HepG2 (cell line): ENCODE measurements at regions not wholly inside any gene's neighbourhood (a gene's known extent, or its start where the extent isn't known, plus 50 kb on each side); places are given as distances from the start of the nearest gene placed in this dataset.

Experiments
- ATAC-seq: fragments of 200-7000 bp; cut with Tn5 transposase; 3 replicates; pipeline ENCODE4 v1.9.1; 2020; ENCODE audit warnings: mild to moderate bottlenecking, moderate library complexity
- BruUV-seq: library from RNA; stranded (reverse); fragments of 400-500 nt; replicated peaks from 2 replicates; lab custom pipeline; 2021; lab: Mats Ljungman, UMichigan
- CTCF ChIA-PET: fragments of 300-600 bp; formaldehyde crosslinking; extraction: SDS; loops from one replicate; lab custom pipeline; 2021; ENCODE audit warnings: low total read pairs, inconsistent platforms, low intra/inter-chr PET ratio; lab: Yijun Ruan, JAX
- POLR2A ChIA-PET: fragments of 350-600 bp; sonication (Branson Sonifier 250); formaldehyde crosslinking; loops from one replicate; lab custom pipeline; 2020; ENCODE audit warnings: antibody characterized with exemption, inconsistent platforms; lab: Yijun Ruan, JAX
- DNase-seq: peaks from one replicate; pipeline ENCODE4 v3.0.0-alpha.2; 2015; ENCODE audit warnings: low spot score
- FAIRE-seq: peaks from 3 replicates; lab custom pipeline; 2011; peaks lifted over from hg19 to GRCh38; lab: Jason Lieb, UNC
- H2AFZ ChIP-seq: one replicate; pipeline ENCODE4 v1.6.1; 2011; ENCODE audit warnings: low read length, inconsistent platforms
- H3K27ac ChIP-seq: fragments of 300-600 bp; 3 replicates; pipeline ENCODE4 v1.8.0; 2011; ENCODE audit warnings: mixed run types, mild to moderate bottlenecking, mixed read lengths, low read length, inconsistent platforms; ENCODE audit not compliant: insufficient read depth; ENCODE audit errors: extremely low read length
- H3K27me3 ChIP-seq, 2 experiments: fragments of 200-600 bp in 1 of 2; 2 replicates in 1 of 2; 3 replicates in 1 of 2; pipeline versions ENCODE4 v1.6.0 to v1.8.0; 2011; ENCODE audit warnings: low read length in 2 of 2, mild to moderate bottlenecking in 2 of 2, moderate library complexity in 2 of 2, inconsistent platforms in 1 of 2; ENCODE audit not compliant: insufficient read depth in 2 of 2, control insufficient read depth in 1 of 2
- H3K36me3 ChIP-seq, 2 experiments: fragments of 200-600 bp in 1 of 2; replicated peaks in 1 of 2; 2 replicates in 1 of 2; 3 replicates in 1 of 2; pipeline versions ENCODE4 v1.5.1 to v1.8.0; 2011; ENCODE audit warnings: low read length in 2 of 2, inconsistent platforms in 1 of 2; ENCODE audit not compliant: insufficient read depth in 2 of 2, control insufficient read depth in 1 of 2
- H3K4me1 ChIP-seq: 2 replicates; pipeline ENCODE4 v1.5.1; 2012; ENCODE audit warnings: low read length, inconsistent platforms; ENCODE audit not compliant: insufficient read depth
- H3K4me2 ChIP-seq: 2 replicates; pipeline ENCODE4 v1.6.0; 2011; ENCODE audit warnings: low read depth, low read length, inconsistent platforms
- H3K4me3 ChIP-seq, 3 experiments: fragments of 200-600 bp in 1 of 3; sonication (generic), shearing (Covaris generic) in 1 of 3; replicated peaks in 1 of 3; 2 replicates each; pipeline ENCODE4 v1.5.1; 2011 to 2016; ENCODE audit warnings: low read length in 3 of 3, inconsistent platforms in 2 of 3, low read depth in 2 of 3, mild to moderate bottlenecking in 2 of 3, control low read depth in 1 of 3, mixed read lengths in 1 of 3; ENCODE audit not compliant: insufficient read depth in 1 of 3
- H3K79me2 ChIP-seq: one replicate; pipeline ENCODE4 v1.6.1; 2011; ENCODE audit warnings: low read length, inconsistent platforms; ENCODE audit not compliant: insufficient read depth
- H3K9ac ChIP-seq: 2 replicates; pipeline ENCODE4 v1.6.0; 2011; ENCODE audit warnings: mild to moderate bottlenecking, low read depth, low read length, inconsistent platforms; ENCODE audit not compliant: insufficient read depth
- H3K9me3 ChIP-seq: 2 replicates; pipeline ENCODE4 v1.5.1; 2012; ENCODE audit warnings: mild to moderate bottlenecking, low read length
- H4K20me1 ChIP-seq: 2 replicates; pipeline ENCODE4 v1.6.0; 2011; ENCODE audit warnings: inconsistent platforms, mild to moderate bottlenecking, low read length, moderate library complexity; ENCODE audit not compliant: insufficient read depth
- CHD2 ChIP-seq: IDR thresholded peaks from 2 replicates; pipeline ENCODE4 v1.6.1; 2011; ENCODE audit warnings: low read depth, low read length, improper control_type of control experiment
- HNF4A ChIP-seq: sonication (generic); formaldehyde crosslinking; IDR thresholded peaks from 2 replicates; pipeline ENCODE4 v1.4.0; 2020; ENCODE audit warnings: missing genetic modification reagents
- HOXA5 ChIP-seq: sonication (generic); formaldehyde crosslinking; IDR thresholded peaks from 2 replicates; pipeline ENCODE4 v1.4.0; 2020; ENCODE audit warnings: missing genetic modification reagents
- MXD1 ChIP-seq: sonication (generic); formaldehyde crosslinking; IDR thresholded peaks from 2 replicates; pipeline ENCODE4 v1.4.0; 2020; ENCODE audit warnings: mild to moderate bottlenecking, missing genetic modification reagents
- PREB ChIP-seq: sonication (generic); formaldehyde crosslinking; IDR thresholded peaks from 2 replicates; pipeline ENCODE4 v1.4.0; 2020; ENCODE audit warnings: missing genetic modification reagents
- SNAI1 ChIP-seq: sonication (generic); formaldehyde crosslinking; IDR thresholded peaks from 2 replicates; pipeline ENCODE4 v1.5.0; 2020; ENCODE audit warnings: mild to moderate bottlenecking, missing genetic modification reagents, borderline replicate concordance
- TEAD3 ChIP-seq: optimal IDR thresholded peaks from 2 replicates; pipeline ENCODE3; 2016; ENCODE audit warnings: borderline replicate concordance
- ZNF160 ChIP-seq: sonication (generic); formaldehyde crosslinking; IDR thresholded peaks from 2 replicates; pipeline ENCODE4 v1.8.0; 2022; ENCODE audit warnings: mild to moderate bottlenecking, inconsistent platforms, missing genetic modification reagents
- ZNF432 ChIP-seq: sonication (generic); formaldehyde crosslinking; IDR thresholded peaks from 2 replicates; pipeline ENCODE4 v1.5.0; 2020; ENCODE audit warnings: missing genetic modification reagents, mild to moderate bottlenecking, borderline replicate concordance
- ZNF567 ChIP-seq: sonication (generic); formaldehyde crosslinking; IDR thresholded peaks from 2 replicates; pipeline ENCODE4 v1.8.1; 2023; ENCODE audit warnings: mild to moderate bottlenecking, missing genetic modification reagents, borderline replicate concordance
- ZNF574 ChIP-seq: sonication (generic); formaldehyde crosslinking; IDR thresholded peaks from 2 replicates; pipeline ENCODE4 v1.4.0; 2020; ENCODE audit warnings: missing genetic modification reagents
- whole genome bisulfite sequencing: methylation state at CpG from one replicate; pipeline ENCODE4 v1.1.6; 2017; ENCODE audit warnings: low lambda C conversion rate; 5-methylcytosine and 5-hydroxymethylcytosine counted together
- in situ Hi-C: cut with HindIII; loops from 2 replicates; pipeline ENCODE4 v1.10.0; 2017; ENCODE audit warnings: low pct_unique_long_range_greater_than_20kb; ENCODE audit not compliant: extremely low pct_ligation_motif_present
- intact Hi-C: fragments of 100-400 bp; cut with micrococcal nuclease; formaldehyde crosslinking; loops from one replicate; pipeline ENCODE4 v1.10.0; 2022; ENCODE audit not compliant: unreplicated experiment
- TF ChIP-seq, protein P1 (sequence below): fragments of 450-650 bp; IDR thresholded peaks from 2 replicates; pipeline ENCODE4 v1.6.1; 2017; ENCODE audit warnings: mild to moderate bottlenecking

DNA sequence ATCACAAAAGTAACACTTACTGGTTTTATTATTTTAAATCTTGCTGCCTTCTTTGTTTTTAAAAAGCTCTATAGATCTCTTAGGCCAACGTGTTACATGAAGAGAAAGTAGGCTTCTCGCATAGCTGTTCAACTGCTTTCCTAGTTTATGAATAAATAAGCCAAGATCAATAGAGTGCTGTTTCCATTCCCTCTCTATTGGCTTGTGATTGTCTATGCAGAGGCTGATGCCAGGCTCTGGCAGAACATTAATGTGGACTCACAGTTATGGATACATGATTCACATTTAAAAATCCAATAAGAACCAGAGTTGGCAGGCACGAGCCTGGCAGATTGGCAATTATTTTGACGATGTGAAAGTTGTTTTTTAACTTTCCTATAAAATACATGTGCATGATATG is 137.5 kb downstream of the GNAT3 start:
- no peaks in the 10 kb centered on the region for H3K4me1 ChIP-seq
- H3K79me2 ChIP-seq = no peaks in the 10 kb centered on the region
- in situ Hi-C loops (no loop called here), intact Hi-C loops (no loop called here)
- TF ChIP-seq PREB (CRISPR knock-in tag) (no peak), CHD2 (no peak), HOXA5 (CRISPR knock-in tag) (no peak), HNF4A (no peak)
- H3K27ac ChIP-seq = no peak overlapping the region
- no peaks in the 10 kb centered on the region for H3K9me3 ChIP-seq
- no peaks in the 10 kb centered on the region for H3K27me3 ChIP-seq
- DNase-seq (no peak), ATAC-seq (no peak), FAIRE-seq (no peak)
- no peaks in the 10 kb centered on the region for H3K36me3 ChIP-seq
- H3K4me3 ChIP-seq = no peak overlapping the region
- no peak overlapping the region for H3K9ac ChIP-seq
- 22% methylated on average over 4 of the region's 4 CpGs for WGBS
- BruUV-seq = no TSS peak
- CTCF ChIA-PET = no interaction called here
- no peaks in the 10 kb centered on the region for H4K20me1 ChIP-seq
- POLR2A ChIA-PET = no interaction called here
- no peak overlapping the region for H2AFZ ChIP-seq
- H3K4me2 ChIP-seq = no peak overlapping the region

DNA sequence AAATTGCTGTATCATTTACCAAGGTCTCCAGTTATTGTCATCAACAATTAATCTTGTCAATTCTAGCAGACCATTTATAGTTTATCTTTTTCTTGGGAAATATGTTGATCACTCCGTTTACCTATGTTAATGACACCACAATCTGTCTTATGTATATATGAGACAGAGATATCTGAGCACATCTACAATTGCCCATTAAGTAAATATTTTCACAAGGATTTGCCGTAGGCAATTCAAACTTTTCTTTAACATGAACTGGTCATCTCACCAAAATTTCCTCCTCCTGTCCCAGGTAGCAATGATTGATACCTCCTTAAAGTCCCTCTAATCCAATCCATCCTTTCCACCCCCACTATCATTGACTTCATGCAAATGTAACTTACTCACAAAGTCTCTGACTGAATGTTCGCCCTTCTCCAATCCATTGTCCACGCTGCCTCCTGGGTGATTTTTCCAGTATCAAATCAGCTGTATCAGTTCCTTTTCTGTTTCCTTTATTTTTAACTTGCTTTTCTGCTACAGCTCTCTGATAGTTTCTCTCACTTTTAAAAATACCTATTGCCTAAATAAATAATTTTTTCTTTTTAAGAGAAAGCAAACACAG is 138.3 kb downstream of the GNAT3 start:
- Histone ChIP-seq H3K36me3 (no peaks in the 10 kb centered on the region), H3K79me2 (no peaks in the 10 kb centered on the region), H3K4me3 (no peak overlapping the region), H2AFZ (no peak overlapping the region), H3K4me2 (no peak overlapping the region), H3K27ac (no peak overlapping the region), H4K20me1 (no peaks in the 10 kb centered on the region), H3K4me1 (no peaks in the 10 kb centered on the region), H3K9ac (no peak overlapping the region), H3K9me3 (no peaks in the 10 kb centered on the region), H3K27me3 (no peaks in the 10 kb centered on the region)
- ATAC-seq (no peak), DNase-seq (no peak), FAIRE-seq (no peak)
- WGBS = 37% methylated on average over 4 of the region's 4 CpGs
- POLR2A ChIA-PET = no interaction called here
- CTCF ChIA-PET = no interaction called here
- no TSS peak for BruUV-seq
- in situ Hi-C loops = no loop called here
- intact Hi-C loops = no loop called here
- TF ChIP-seq, protein P1, sequence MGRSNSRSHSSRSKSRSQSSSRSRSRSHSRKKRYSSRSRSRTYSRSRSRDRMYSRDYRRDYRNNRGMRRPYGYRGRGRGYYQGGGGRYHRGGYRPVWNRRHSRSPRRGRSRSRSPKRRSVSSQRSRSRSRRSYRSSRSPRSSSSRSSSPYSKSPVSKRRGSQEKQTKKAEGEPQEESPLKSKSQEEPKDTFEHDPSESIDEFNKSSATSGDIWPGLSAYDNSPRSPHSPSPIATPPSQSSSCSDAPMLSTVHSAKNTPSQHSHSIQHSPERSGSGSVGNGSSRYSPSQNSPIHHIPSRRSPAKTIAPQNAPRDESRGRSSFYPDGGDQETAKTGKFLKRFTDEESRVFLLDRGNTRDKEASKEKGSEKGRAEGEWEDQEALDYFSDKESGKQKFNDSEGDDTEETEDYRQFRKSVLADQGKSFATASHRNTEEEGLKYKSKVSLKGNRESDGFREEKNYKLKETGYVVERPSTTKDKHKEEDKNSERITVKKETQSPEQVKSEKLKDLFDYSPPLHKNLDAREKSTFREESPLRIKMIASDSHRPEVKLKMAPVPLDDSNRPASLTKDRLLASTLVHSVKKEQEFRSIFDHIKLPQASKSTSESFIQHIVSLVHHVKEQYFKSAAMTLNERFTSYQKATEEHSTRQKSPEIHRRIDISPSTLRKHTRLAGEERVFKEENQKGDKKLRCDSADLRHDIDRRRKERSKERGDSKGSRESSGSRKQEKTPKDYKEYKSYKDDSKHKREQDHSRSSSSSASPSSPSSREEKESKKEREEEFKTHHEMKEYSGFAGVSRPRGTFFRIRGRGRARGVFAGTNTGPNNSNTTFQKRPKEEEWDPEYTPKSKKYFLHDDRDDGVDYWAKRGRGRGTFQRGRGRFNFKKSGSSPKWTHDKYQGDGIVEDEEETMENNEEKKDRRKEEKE = no peak
- TF ChIP-seq ZNF432 (CRISPR knock-in tag) (no peak), ZNF567 (no peak), ZNF160 (no peak), SNAI1 (CRISPR knock-in tag) (no peak), MXD1 (CRISPR knock-in tag) (no peak), TEAD3 (CRISPR knock-in tag) (no peak), ZNF574 (no peak)
